ENCODE measurements at regions not wholly inside any gene's neighbourhood (a gene's known extent, or its start where the extent isn't known, plus 50 kb on each side); places are given as distances from the start of the nearest gene placed in this dataset.

DNA sequence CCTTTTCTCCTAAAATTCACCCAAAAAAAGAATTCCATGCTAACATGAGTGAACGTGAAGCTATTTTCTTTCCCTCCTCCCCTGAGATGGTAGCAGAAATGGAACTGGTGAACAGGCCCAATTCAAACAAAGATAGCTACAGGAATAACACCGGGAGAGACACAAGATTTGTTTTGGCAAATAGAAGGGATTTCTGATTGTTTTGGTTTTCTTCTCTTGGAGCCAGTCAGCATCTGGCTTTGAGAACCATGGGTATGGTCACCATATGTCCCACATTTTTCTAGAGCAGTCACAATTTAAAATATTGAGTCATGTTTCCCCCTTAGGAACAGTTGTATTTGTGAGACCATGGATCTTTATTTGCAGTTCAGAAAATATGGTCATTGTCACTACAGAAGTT is 214.1 kb downstream of the FAM76B start:
- TF ChIP-seq, protein P1, sequence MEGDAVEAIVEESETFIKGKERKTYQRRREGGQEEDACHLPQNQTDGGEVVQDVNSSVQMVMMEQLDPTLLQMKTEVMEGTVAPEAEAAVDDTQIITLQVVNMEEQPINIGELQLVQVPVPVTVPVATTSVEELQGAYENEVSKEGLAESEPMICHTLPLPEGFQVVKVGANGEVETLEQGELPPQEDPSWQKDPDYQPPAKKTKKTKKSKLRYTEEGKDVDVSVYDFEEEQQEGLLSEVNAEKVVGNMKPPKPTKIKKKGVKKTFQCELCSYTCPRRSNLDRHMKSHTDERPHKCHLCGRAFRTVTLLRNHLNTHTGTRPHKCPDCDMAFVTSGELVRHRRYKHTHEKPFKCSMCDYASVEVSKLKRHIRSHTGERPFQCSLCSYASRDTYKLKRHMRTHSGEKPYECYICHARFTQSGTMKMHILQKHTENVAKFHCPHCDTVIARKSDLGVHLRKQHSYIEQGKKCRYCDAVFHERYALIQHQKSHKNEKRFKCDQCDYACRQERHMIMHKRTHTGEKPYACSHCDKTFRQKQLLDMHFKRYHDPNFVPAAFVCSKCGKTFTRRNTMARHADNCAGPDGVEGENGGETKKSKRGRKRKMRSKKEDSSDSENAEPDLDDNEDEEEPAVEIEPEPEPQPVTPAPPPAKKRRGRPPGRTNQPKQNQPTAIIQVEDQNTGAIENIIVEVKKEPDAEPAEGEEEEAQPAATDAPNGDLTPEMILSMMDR (IDR thresholded peaks at IDR 0.05; ENCODE audit: low read depth, low read length), result no peak
- in situ Hi-C loops (cut with HindIII; ENCODE audit: low sequenced_read_pairs), result no loop called here
- peak; percentile 30 for DNase-seq (ENCODE audit: low read depth, low spot score)
- H3K4me3 ChIP-seq (ENCODE audit: low read depth, low read length), result no peak overlapping the region

DNA sequence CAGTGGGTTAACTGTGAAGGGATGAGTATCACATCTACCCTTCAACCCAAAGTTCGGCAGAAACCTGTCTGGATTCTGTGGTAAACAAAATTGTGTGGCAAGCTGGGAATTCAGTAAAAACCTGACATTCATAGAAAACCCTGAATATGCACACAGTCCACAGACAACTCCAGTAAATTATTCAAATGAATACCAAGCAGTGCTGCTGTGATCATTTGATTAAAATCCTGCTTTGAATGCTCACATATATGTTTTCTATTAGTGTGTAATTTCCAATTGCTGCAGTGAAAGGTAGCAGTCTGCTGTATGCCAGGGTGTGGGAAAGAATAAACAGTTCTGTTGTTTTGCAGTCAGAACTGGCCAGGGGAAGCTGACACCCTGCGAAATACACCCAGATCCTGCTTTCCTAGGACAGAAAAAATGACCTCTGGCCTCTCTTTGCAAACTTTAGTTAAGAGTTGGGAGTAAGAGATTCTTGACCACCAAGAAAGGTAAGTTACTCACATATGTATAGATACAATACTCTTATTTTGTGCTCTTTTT is 217.8 kb downstream of the FAM76B start:
- in situ Hi-C loops (cut with HindIII; ENCODE audit: low sequenced_read_pairs), result no loop called here
- TF ChIP-seq, protein P1 (IDR thresholded peaks at IDR 0.05; ENCODE audit: low read depth, low read length), result no peak
- H3K4me3 ChIP-seq (ENCODE audit: low read depth, low read length), result no peak overlapping the region
- DNase-seq (ENCODE audit: low read depth, low spot score), result no peak

DNA sequence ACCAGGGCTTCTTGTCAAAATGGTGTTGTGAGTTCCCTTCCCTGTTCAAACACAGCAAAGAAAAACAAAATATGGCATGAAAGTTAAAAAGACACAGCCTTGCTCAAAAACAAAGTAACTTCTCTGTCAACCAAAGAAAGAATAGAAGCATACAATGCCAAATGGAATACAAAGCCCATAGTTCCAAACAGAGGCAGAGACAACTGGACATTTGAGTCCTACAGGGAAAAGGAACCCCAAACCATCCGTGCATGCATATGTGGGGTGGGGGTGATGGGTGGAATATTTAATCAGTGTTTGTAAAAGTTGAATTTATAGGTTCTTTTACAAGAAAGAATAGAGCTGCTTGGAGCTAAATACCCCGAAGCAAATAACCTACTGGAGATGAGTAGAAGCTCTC is 218.7 kb downstream of the FAM76B start:
- TF ChIP-seq, protein P1 (IDR thresholded peaks at IDR 0.05; ENCODE audit: low read depth, low read length), result no peak
- in situ Hi-C loops (cut with HindIII; ENCODE audit: low sequenced_read_pairs), result no loop called here

DNA sequence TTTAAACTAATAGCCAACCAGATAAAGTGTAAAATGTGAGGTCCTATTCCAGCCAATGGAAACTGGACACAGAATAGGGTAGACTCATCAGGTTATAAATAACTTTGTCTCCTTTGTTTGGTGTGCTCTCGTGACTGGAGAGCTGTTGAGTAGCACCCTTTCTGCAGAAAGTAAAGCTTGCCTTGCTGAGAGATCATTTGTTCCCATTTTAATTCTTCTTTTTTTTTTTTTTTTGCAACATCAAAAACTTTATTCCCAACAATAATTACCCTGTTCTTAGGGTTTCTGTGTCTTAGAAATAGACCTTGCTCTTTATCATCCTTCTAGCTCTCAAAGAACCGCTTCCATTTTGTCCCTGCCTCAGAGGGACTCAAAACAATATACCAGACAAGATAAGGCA is 220.4 kb downstream of the FAM76B start:
- TF ChIP-seq, protein P1 (IDR thresholded peaks at IDR 0.05; ENCODE audit: low read depth, low read length), result no peak

More for the DNA sequence above, 218.7 kb downstream of the FAM76B start:
- H3K4me3 ChIP-seq (ENCODE audit: low read depth, low read length), result no peak overlapping the region
- DNase-seq (ENCODE audit: low read depth, low spot score), result no peak

DNA sequence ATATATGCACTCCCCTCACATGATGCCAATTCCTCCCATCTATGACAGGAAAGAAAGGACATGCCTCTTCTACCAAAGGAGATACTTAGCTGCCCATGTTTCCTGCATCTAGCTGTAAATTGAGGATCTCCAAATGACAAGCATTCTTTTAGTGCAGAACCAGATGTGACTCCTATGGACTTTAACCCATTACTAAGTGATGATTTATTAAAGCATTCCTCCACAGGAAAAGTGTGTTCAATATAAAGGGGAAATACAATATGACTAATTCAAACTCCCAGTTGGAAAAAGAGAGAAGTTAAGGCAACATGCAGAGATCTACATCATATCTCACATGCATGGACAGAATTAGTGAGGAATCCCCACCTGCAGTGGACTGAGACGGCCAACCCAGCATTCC is 221.3 kb downstream of the FAM76B start:
- no peak overlapping the region for H3K4me3 ChIP-seq (ENCODE audit: low read depth, low read length)
- in situ Hi-C loops (cut with HindIII; ENCODE audit: low sequenced_read_pairs), result no loop called here
- TF ChIP-seq, protein P1 (IDR thresholded peaks at IDR 0.05; ENCODE audit: low read depth, low read length), result no peak
- no peak for DNase-seq (ENCODE audit: low read depth, low spot score)

More for the DNA sequence above, 220.4 kb downstream of the FAM76B start:
- H3K4me3 ChIP-seq (ENCODE audit: low read depth, low read length), result no peak overlapping the region
- in situ Hi-C loops (cut with HindIII; ENCODE audit: low sequenced_read_pairs), result no loop called here
- no peak for DNase-seq (ENCODE audit: low read depth, low spot score)

DNA sequence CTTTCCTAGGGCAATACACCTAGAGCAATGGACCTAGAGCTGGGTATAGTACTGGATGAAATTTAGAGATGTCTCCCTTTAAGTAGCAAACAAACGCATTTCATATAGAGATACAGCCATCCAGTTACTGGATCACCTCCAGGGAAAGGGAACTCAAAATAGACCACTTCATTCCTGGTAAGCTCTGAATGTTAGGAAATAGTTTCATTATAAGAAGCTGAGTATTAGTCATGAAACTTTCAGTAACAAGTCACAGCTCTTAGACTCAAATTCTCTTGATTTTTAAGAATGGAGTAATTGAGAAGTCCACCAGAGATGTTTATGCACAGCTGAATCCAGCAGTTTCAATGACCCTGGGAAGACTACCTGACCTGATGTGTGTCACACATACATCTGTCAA is 221.9 kb downstream of the FAM76B start:
- in situ Hi-C loops (cut with HindIII; ENCODE audit: low sequenced_read_pairs), result no loop called here
- no peak overlapping the region for H3K4me3 ChIP-seq (ENCODE audit: low read depth, low read length)
- TF ChIP-seq, protein P1 (IDR thresholded peaks at IDR 0.05; ENCODE audit: low read depth, low read length), result no peak
- peak; percentile 38 for DNase-seq (ENCODE audit: low read depth, low spot score)

DNA sequence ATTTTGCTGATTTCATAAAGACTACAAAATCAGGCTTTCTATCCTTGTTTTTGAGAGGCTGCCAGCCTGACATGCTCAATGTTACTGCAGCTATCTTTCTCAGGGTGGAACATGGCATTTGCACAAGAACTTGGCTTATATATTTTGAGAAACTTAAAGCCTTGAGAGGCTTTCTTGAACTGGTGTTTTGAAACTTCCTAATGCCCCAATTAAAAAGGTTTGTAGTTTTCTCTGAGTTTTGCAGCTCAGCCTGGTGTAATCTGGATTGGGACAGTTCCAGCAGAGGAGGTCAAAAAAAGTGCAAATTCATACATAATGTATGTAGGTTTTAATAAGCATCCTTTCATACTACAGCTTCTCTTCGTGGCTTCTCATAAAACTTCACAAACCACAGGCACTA is 223.4 kb downstream of the FAM76B start:
- TF ChIP-seq, protein P1 (IDR thresholded peaks at IDR 0.05; ENCODE audit: low read depth, low read length), result no peak
- DNase-seq (ENCODE audit: low read depth, low spot score), result no peak
- H3K4me3 ChIP-seq (ENCODE audit: low read depth, low read length), result no peak overlapping the region
- in situ Hi-C loops (cut with HindIII; ENCODE audit: low sequenced_read_pairs), result no loop called here
